ENCODE measurements at regions not wholly inside any gene's neighbourhood (a gene's known extent, or its start where the extent isn't known, plus 50 kb on each side); places are given as distances from the start of the nearest gene placed in this dataset.

DNA sequence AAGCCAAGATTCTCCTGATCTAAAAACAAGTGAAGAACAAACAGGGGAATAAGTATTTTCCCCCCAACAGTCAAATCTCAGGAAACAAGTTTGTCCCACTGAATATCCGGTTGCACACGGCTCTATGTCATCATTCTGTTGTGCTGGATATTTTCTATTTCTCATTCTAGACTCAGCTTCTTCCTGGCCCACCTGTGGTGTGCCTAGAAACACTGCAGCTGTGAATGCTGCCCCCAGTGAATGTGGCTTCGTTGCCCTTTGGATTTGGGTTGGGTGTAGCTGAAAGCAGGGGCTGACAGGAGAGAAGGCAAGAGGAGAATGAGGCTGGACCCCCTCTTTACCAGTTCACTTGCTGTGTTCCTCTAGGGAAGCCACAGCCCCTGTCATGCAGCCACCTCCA is 181.2 kb upstream of the PROK2 start:
- DNase-seq (ENCODE audit: low read depth in 1 of 2, low spot score in 2 of 2) (no peak), FAIRE-seq (no peak)
- Histone ChIP-seq H3K27ac (ENCODE audit: low read depth, low read length) (no peak overlapping the region), H2AFZ (ENCODE audit: low read length) (no peak overlapping the region), H3K18ac (ENCODE audit: extremely low read depth, low read length) (no peak overlapping the region), H4K5ac (ENCODE audit: insufficient read length, low read depth, low read length) (no peak overlapping the region), H3K23me2 (ENCODE audit: low read depth, low read length) (no peaks in the 10 kb centered on the region; the same call in 1 of the 2 replicates), H3K4ac (replicated peaks; ENCODE audit: insufficient read length, low read depth, low read length) (no peak overlapping the region), H2AK5ac (ENCODE audit: low read depth, low read length) (no peak overlapping the region), H3K14ac (ENCODE audit: insufficient read length) (no peak overlapping the region), H4K8ac (ENCODE audit: extremely low read depth, insufficient read depth, low read length) (no peak overlapping the region), H3K4me2 (ENCODE audit: insufficient read depth in 1 of 2, low read depth in 2 of 2, low read length in 2 of 2) (no peak overlapping the region), H3K9ac (replicated peaks in 1 of 4; ENCODE audit: extremely low read depth in 1 of 4, low read depth in 3 of 4, low read length in 3 of 4) (no peak overlapping the region), H3K79me2 (ENCODE audit: control insufficient read depth in 1 of 2, insufficient read depth in 2 of 2, low read length in 2 of 2) (no peaks in the 10 kb centered on the region), H2BK15ac (ENCODE audit: low read length) (no peak overlapping the region), H3K27me3 (replicated peaks in 1 of 4; ENCODE audit: control insufficient read depth in 3 of 4, extremely low read depth in 1 of 4, insufficient read depth in 3 of 4, low read length in 3 of 4) (no peaks in the 10 kb centered on the region), H3K9me3 (ENCODE audit: insufficient read depth in 2 of 2, low read depth in 1 of 2, low read length in 1 of 2) (no peaks in the 10 kb centered on the region), H3K4me1 (replicated peaks in 1 of 4; ENCODE audit: control insufficient read depth in 3 of 4, insufficient read depth in 4 of 4, low read length in 3 of 4) (peaks cover 0 to 2% (median 0%) of the 10 kb centered on the region in 4 experiments; a peak in 2 of 7 replicates), H2BK12ac (ENCODE audit: low read depth, low read length) (no peak overlapping the region), H2BK120ac (replicated peaks; ENCODE audit: low read depth, low read length) (no peak overlapping the region), H3K4me3 (ENCODE audit: extremely low read depth in 1 of 4, insufficient read depth in 2 of 4, low read depth in 3 of 4, low read length in 4 of 4) (no peak overlapping the region), H2BK20ac (ENCODE audit: low read length) (no peak overlapping the region), H3K56ac (replicated peaks; ENCODE audit: insufficient read length, low read depth, low read length) (no peak overlapping the region), H2BK5ac (ENCODE audit: low read depth, low read length) (no peak overlapping the region), H4K91ac (replicated peaks; ENCODE audit: insufficient read length, low read length) (no peak overlapping the region), H3K79me1 (ENCODE audit: low read depth, low read length) (no peaks in the 10 kb centered on the region), H3K36me3 (ENCODE audit: control insufficient read depth in 2 of 4, insufficient read depth in 4 of 4, low read length in 3 of 4) (no peaks in the 10 kb centered on the region), H4K20me1 (replicated peaks in 1 of 2; ENCODE audit: control insufficient read depth in 1 of 2, insufficient read depth in 2 of 2, low read length in 2 of 2) (no peaks in the 10 kb centered on the region), H3K23ac (ENCODE audit: insufficient read length) (no peak overlapping the region)
- TF ChIP-seq KDM4A (IDR thresholded peaks at IDR 0.05; ENCODE audit: low read depth, low read length, severe bottlenecking) = no peak
- TF ChIP-seq CEBPB (IDR thresholded peaks at IDR 0.05; ENCODE audit: low read depth, low read length) = no peak
- TF ChIP-seq NRF1 (IDR thresholded peaks at IDR 0.05; ENCODE audit: low read depth, low read length) = no peak
- TF ChIP-seq ASH2L (IDR thresholded peaks at IDR 0.05; ENCODE audit: low read length) = no peak
- TF ChIP-seq, protein P1, sequence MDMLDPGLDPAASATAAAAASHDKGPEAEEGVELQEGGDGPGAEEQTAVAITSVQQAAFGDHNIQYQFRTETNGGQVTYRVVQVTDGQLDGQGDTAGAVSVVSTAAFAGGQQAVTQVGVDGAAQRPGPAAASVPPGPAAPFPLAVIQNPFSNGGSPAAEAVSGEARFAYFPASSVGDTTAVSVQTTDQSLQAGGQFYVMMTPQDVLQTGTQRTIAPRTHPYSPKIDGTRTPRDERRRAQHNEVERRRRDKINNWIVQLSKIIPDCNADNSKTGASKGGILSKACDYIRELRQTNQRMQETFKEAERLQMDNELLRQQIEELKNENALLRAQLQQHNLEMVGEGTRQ (IDR thresholded peaks at IDR 0.05; ENCODE audit: low read length) = no peak
- TF ChIP-seq CTBP2 (IDR thresholded peaks at IDR 0.05; ENCODE audit: borderline replicate concordance, insufficient read depth, insufficient read length, low read length) = no peak
- TF ChIP-seq TCF12 (IDR thresholded peaks at IDR 0.05; ENCODE audit: low read depth, low read length) = no peak
- no peak for TF ChIP-seq TEAD4 (IDR thresholded peaks at IDR 0.05; ENCODE audit: low read depth, low read length)
- no peak for TF ChIP-seq POU5F1 (IDR thresholded peaks at IDR 0.05; ENCODE audit: low read depth, low read length)
- ChIA-PET CTCF (ENCODE audit: partially characterized antibody) (interaction anchor here (1.0 to 4.2 kb wide), 7 partner anchors 10 to 121 kb away, joined by 3 to 20 read pairs (median 5); no protein-coding TSS in a partner anchor), POLR2A (ENCODE audit: partially characterized antibody) (no interaction called here)
- 87% methylated on average over 3 of the region's 3 CpGs; no CpG with 5 or more reads in 1 of the 2 experiments for WGBS, 2 experiments (ENCODE audit: extremely low coverage in 1 of 2, insufficient coverage in 1 of 2, insufficient read length in 1 of 2, insufficient replicate concordance in 2 of 2, low coverage in 1 of 2, low lambda C conversion rate in 2 of 2, missing lambda C conversion rate in 1 of 2)

Measured in H1 (cell line).